ENCODE measurements at regions not wholly inside any gene's neighbourhood (a gene's known extent, or its start where the extent isn't known, plus 50 kb on each side); places are given as distances from the start of the nearest gene placed in this dataset.

- no peaks in the 10 kb centered on the region for H3K4me1 ChIP-seq
- no peak for DNase-seq (ENCODE audit: low spot score in 2 of 2)
- no peak for TF ChIP-seq CTCF (IDR thresholded peaks at IDR 0.05)
- H3K27ac ChIP-seq = no peak overlapping the region
- H3K9me3 ChIP-seq = no peaks in the 10 kb centered on the region
- H3K27me3 ChIP-seq = no peaks in the 10 kb centered on the region
- H3K36me3 ChIP-seq = no peaks in the 10 kb centered on the region
- H3K4me3 ChIP-seq = no peak overlapping the region
- intact Hi-C loops (cut with DNase I) = no loop called here
Measured at GRCh38 chr13:24613755-24614154, 66.5 kb upstream of the ATP12A start.

DNA sequence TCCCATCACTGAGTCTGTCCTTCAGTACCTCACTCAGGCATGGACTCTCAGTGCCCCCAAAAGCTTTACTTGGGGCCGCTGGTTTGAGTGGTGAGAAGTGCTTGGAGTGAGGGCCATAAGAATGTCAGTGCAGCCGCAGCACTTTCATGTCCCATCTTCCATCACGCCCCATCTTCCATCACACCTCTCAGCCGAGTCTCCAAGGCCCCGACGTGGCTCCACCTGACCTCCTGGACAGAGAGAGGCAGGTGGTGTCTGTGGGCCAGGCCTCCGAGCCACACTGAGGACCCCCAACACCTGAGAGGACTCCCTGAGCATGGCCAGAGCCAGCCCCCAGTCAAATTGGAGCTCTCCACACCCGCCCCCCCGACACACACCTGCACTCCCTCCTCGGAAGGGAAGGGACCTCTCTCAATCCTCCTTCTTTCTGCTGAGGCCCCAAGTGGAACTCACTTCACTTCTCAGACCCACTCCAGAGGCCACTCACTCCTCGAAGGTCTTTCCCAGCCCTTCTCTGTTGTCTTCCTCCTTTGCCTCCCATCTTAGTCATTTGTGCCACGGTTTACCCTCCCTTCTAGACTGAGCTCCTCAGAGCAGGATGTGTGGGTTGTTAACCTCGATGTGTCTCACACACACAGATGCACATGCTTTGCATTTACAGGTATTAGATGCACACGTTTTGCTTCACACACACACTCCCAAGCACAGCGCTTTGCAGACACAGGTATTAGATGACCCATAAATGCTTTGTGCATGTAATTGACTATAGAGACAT is 65.7 kb upstream of the ATP12A start:
- no peak for TF ChIP-seq CTCF (IDR thresholded peaks at IDR 0.05)
- Histone ChIP-seq H3K4me3 (no peak overlapping the region), H3K4me1 (no peaks in the 10 kb centered on the region), H3K27ac (no peak overlapping the region), H3K27me3 (no peaks in the 10 kb centered on the region), H3K9me3 (no peaks in the 10 kb centered on the region), H3K36me3 (no peaks in the 10 kb centered on the region)
- DNase-seq (ENCODE audit: low spot score in 2 of 2) = no peak
- intact Hi-C loops (cut with DNase I) = no loop called here

- TF ChIP-seq CTCF (IDR thresholded peaks at IDR 0.05) = no peak
- no peaks in the 10 kb centered on the region for H3K9me3 ChIP-seq
Measured at GRCh38 chr13:24615114-24615513, 65.1 kb upstream of the ATP12A start.

DNA sequence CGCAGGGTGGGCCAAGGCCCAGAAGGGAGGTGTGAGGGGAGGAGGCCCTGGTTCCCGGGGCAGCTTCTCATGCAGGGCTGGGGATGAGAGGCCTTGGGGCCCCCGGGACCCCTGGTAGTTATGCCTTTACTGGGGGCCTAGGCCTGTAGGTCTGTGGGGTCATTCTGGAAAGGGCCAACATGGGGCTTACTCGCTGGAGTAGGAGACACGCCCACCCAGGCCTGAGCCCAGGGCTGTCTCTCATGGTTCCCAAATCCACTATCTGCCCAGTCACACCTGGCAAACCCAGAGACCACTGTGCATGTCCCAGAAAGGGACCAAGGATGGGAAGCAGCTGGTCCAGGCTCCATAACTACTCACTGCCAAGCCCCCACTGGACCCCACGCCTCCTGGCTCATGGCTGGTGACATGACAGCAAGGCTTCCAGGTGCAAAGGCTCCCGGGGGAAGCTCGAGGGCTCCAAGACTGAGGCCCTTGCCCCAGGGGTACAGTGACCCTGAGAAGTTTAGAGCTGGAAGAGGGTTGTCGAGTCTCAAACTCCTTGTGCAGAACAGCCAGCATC is 64.2 kb upstream of the ATP12A start:
- no peak for TF ChIP-seq CTCF (IDR thresholded peaks at IDR 0.05)
- Histone ChIP-seq H3K4me1 (no peaks in the 10 kb centered on the region), H3K4me3 (no peak overlapping the region), H3K27ac (no peak overlapping the region), H3K9me3 (no peaks in the 10 kb centered on the region), H3K36me3 (no peaks in the 10 kb centered on the region), H3K27me3 (no peaks in the 10 kb centered on the region)
- intact Hi-C loops (cut with DNase I) = no loop called here
- no peak for DNase-seq (ENCODE audit: low spot score in 2 of 2)

More at GRCh38 chr13:24615114-24615513, 65.1 kb upstream of the ATP12A start:
- H3K4me3 ChIP-seq = no peak overlapping the region
- no peak overlapping the region for H3K27ac ChIP-seq
- H3K27me3 ChIP-seq = no peaks in the 10 kb centered on the region
- intact Hi-C loops (cut with DNase I) = no loop called here
- no peak for DNase-seq (ENCODE audit: low spot score in 2 of 2)
- no peaks in the 10 kb centered on the region for H3K36me3 ChIP-seq
- H3K4me1 ChIP-seq = no peaks in the 10 kb centered on the region

GRCh38 chr13:24616514-24616913 is 63.7 kb upstream of the ATP12A start:
- no peak overlapping the region for H3K27ac ChIP-seq
- intact Hi-C loops (cut with DNase I) = no loop called here
- no peak for TF ChIP-seq CTCF (IDR thresholded peaks at IDR 0.05)
- no peaks in the 10 kb centered on the region for H3K36me3 ChIP-seq
- no peak overlapping the region for H3K4me3 ChIP-seq
- no peaks in the 10 kb centered on the region for H3K27me3 ChIP-seq
- no peaks in the 10 kb centered on the region for H3K9me3 ChIP-seq
- no peaks in the 10 kb centered on the region for H3K4me1 ChIP-seq
- no peak for DNase-seq (ENCODE audit: low spot score in 2 of 2)
